GM10248 (cell line): ENCODE measurements at regions not wholly inside any gene's neighbourhood (a gene's known extent, or its start where the extent isn't known, plus 50 kb on each side); places are given as distances from the start of the nearest gene placed in this dataset.

ENCODE experiments used
- CTCF ChIA-PET: fragments of 300-600 bp; sonication (Branson Sonifier 250); formaldehyde crosslinking; extraction: SDS; loops from one replicate; lab custom pipeline; 2021; ENCODE audit warnings: antibody characterized with exemption; lab: Yijun Ruan, JAX
- POLR2A ChIA-PET: fragments of 350-650 bp; sonication (Branson Sonifier 250); formaldehyde crosslinking; extraction: SDS; loops from one replicate; lab custom pipeline; 2020; ENCODE audit warnings: antibody characterized with exemption; lab: Yijun Ruan, JAX
- DNase-seq: peaks from one replicate; pipeline ENCODE4 v3.0.0; 2012; ENCODE audit errors: extremely low spot score
- CTCF ChIP-seq: IDR thresholded peaks from 2 replicates; pipeline ENCODE4 v1.5.1; 2012; ENCODE audit warnings: mild to moderate bottlenecking, low read depth; ENCODE audit errors: extremely low read depth, missing control alignments, control extremely low read depth

- no peak for TF ChIP-seq CTCF
- no peak for DNase-seq
- POLR2A ChIA-PET = no interaction called here
- CTCF ChIA-PET = no interaction called here
Observed at GRCh38 chr11:98828986-98829708, 191.6 kb upstream of the CNTN5 start.

- DNase-seq = no peak
- POLR2A ChIA-PET = no interaction called here
- TF ChIP-seq CTCF = no peak
- CTCF ChIA-PET = no interaction called here
Observed at GRCh38 chr11:98829971-98830370, 190.8 kb upstream of the CNTN5 start.

- POLR2A ChIA-PET = no interaction called here
- DNase-seq = no peak
- no peak for TF ChIP-seq CTCF
- CTCF ChIA-PET = no interaction called here
Observed at GRCh38 chr11:98834776-98835175, 186.0 kb upstream of the CNTN5 start.

- no peak for TF ChIP-seq CTCF
- no peak for DNase-seq
- POLR2A ChIA-PET = no interaction called here
- CTCF ChIA-PET = no interaction called here
Observed at GRCh38 chr11:98835335-98835734, 185.4 kb upstream of the CNTN5 start.

GRCh38 chr11:98836156-98836555 is 184.6 kb upstream of the CNTN5 start:
- POLR2A ChIA-PET = no interaction called here
- CTCF ChIA-PET = no interaction called here
- DNase-seq = no peak
- no peak for TF ChIP-seq CTCF

- CTCF ChIA-PET = no interaction called here
- TF ChIP-seq CTCF = no peak
- DNase-seq = no peak
- POLR2A ChIA-PET = no interaction called here
Observed at GRCh38 chr11:98842187-98842586, 178.6 kb upstream of the CNTN5 start.
